ENCODE measurements at regions not wholly inside any gene's neighbourhood (a gene's known extent, or its start where the extent isn't known, plus 50 kb on each side); places are given as distances from the start of the nearest gene placed in this dataset.

DNA sequence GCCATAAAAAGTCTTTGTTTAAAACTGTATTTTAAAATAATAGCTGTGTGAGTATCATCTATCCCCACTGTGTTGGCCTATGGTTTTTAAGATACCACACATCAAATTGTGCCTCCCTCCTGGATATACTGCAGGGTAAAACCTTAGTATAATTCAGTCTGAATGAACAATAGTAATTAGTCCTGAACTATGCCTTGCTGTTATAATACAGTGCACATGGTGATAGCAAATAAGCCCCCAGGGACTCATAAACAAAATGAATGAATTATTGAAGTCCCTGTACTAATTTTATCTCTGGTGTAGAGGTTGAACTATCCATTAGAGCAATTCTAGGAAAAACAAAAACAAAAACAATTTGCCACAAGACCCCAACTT lies 142.7 kb upstream of the ADAMTSL1 start (continued):
- TF ChIP-seq, protein P1, sequence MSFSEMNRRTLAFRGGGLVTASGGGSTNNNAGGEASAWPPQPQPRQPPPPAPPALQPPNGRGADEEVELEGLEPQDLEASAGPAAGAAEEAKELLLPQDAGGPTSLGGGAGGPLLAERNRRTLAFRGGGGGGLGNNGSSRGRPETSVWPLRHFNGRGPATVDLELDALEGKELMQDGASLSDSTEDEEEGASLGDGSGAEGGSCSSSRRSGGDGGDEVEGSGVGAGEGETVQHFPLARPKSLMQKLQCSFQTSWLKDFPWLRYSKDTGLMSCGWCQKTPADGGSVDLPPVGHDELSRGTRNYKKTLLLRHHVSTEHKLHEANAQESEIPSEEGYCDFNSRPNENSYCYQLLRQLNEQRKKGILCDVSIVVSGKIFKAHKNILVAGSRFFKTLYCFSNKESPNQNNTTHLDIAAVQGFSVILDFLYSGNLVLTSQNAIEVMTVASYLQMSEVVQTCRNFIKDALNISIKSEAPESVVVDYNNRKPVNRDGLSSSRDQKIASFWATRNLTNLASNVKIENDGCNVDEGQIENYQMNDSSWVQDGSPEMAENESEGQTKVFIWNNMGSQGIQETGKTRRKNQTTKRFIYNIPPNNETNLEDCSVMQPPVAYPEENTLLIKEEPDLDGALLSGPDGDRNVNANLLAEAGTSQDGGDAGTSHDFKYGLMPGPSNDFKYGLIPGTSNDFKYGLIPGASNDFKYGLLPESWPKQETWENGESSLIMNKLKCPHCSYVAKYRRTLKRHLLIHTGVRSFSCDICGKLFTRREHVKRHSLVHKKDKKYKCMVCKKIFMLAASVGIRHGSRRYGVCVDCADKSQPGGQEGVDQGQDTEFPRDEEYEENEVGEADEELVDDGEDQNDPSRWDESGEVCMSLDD (CRISPR knock-in tag; IDR thresholded peaks at IDR 0.05; ENCODE audit: borderline replicate concordance), result no peak
- TF ChIP-seq ZNF891 (CRISPR knock-in tag; IDR thresholded peaks at IDR 0.05), result no peak
- no peak for TF ChIP-seq HIVEP1 (CRISPR knock-in tag; IDR thresholded peaks at IDR 0.05)
- TF ChIP-seq ARNTL (CRISPR knock-in tag; IDR thresholded peaks at IDR 0.05), result no peak
- no peak for TF ChIP-seq ZNF598 (CRISPR knock-in tag; IDR thresholded peaks at IDR 0.05; ENCODE audit: borderline replicate concordance)
- TF ChIP-seq TBX2 (CRISPR knock-in tag; IDR thresholded peaks at IDR 0.05; ENCODE audit: borderline replicate concordance), result no peak

DNA sequence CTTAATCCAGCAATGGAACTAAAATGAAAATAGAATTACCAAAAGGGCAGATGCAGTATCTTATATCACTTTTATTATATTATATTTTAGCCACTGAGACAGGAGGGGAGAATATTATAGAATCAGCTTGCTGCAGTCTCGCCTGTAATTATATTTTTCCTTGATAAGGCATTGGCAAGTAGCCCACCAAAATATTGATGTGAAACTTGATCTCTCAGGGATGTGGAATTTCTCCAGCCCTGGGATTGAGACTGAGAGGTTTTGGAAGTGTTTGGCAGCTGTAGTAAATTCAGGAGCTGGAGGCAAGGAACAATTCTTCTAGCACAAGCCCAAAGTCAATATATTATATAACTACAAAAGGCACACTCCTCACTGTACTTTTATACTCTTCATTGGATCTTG lies 142.1 kb upstream of the ADAMTSL1 start:
- BruUV-seq (replicated peaks), result no TSS peak
- Histone ChIP-seq H2AFZ (ENCODE audit: low read length) (no peak overlapping the region), H3K79me2 (ENCODE audit: insufficient read depth, low read length) (no peaks in the 10 kb centered on the region), H3K27me3 (ENCODE audit: control insufficient read depth in 1 of 2, insufficient read depth in 2 of 2, low read length in 2 of 2) (no peaks in the 10 kb centered on the region), H3K4me2 (ENCODE audit: low read depth, low read length) (no peak overlapping the region), H3K36me3 (replicated peaks in 1 of 2; ENCODE audit: control insufficient read depth in 1 of 2, insufficient read depth in 2 of 2, low read length in 2 of 2) (no peaks in the 10 kb centered on the region), H3K9ac (ENCODE audit: insufficient read depth, low read depth, low read length) (no peak overlapping the region), H3K4me1 (ENCODE audit: insufficient read depth, low read length) (no peaks in the 10 kb centered on the region), H4K20me1 (ENCODE audit: insufficient read depth, low read length) (no peaks in the 10 kb centered on the region), H3K9me3 (ENCODE audit: low read length) (no peaks in the 10 kb centered on the region), H3K27ac (ENCODE audit: extremely low read length, insufficient read depth, low read length) (no peak overlapping the region), H3K4me3 (replicated peaks in 1 of 3; ENCODE audit: insufficient read depth in 1 of 3, low read depth in 2 of 3, low read length in 3 of 3) (no peak overlapping the region)
- no peak for FAIRE-seq
- 6% methylated on average over 1 of the region's 1 CpG for WGBS (ENCODE audit: low lambda C conversion rate)
- intact Hi-C loops (cut with micrococcal nuclease; ENCODE audit: unreplicated experiment) (no loop called here), in situ Hi-C loops (cut with HindIII; ENCODE audit: extremely low pct_ligation_motif_present, low pct_unique_long_range_greater_than_20kb) (no loop called here)
- ChIA-PET CTCF (ENCODE audit: low intra/inter-chr PET ratio, low total read pairs) (no interaction called here), POLR2A (no interaction called here)
- no peak for DNase-seq (ENCODE audit: low spot score)
- no peak for ATAC-seq
- no peak for TF ChIP-seq CENPX (CRISPR knock-in tag; IDR thresholded peaks at IDR 0.05)
- TF ChIP-seq FOXO1 (CRISPR knock-in tag; IDR thresholded peaks at IDR 0.05), result no peak
- TF ChIP-seq, protein P2, sequence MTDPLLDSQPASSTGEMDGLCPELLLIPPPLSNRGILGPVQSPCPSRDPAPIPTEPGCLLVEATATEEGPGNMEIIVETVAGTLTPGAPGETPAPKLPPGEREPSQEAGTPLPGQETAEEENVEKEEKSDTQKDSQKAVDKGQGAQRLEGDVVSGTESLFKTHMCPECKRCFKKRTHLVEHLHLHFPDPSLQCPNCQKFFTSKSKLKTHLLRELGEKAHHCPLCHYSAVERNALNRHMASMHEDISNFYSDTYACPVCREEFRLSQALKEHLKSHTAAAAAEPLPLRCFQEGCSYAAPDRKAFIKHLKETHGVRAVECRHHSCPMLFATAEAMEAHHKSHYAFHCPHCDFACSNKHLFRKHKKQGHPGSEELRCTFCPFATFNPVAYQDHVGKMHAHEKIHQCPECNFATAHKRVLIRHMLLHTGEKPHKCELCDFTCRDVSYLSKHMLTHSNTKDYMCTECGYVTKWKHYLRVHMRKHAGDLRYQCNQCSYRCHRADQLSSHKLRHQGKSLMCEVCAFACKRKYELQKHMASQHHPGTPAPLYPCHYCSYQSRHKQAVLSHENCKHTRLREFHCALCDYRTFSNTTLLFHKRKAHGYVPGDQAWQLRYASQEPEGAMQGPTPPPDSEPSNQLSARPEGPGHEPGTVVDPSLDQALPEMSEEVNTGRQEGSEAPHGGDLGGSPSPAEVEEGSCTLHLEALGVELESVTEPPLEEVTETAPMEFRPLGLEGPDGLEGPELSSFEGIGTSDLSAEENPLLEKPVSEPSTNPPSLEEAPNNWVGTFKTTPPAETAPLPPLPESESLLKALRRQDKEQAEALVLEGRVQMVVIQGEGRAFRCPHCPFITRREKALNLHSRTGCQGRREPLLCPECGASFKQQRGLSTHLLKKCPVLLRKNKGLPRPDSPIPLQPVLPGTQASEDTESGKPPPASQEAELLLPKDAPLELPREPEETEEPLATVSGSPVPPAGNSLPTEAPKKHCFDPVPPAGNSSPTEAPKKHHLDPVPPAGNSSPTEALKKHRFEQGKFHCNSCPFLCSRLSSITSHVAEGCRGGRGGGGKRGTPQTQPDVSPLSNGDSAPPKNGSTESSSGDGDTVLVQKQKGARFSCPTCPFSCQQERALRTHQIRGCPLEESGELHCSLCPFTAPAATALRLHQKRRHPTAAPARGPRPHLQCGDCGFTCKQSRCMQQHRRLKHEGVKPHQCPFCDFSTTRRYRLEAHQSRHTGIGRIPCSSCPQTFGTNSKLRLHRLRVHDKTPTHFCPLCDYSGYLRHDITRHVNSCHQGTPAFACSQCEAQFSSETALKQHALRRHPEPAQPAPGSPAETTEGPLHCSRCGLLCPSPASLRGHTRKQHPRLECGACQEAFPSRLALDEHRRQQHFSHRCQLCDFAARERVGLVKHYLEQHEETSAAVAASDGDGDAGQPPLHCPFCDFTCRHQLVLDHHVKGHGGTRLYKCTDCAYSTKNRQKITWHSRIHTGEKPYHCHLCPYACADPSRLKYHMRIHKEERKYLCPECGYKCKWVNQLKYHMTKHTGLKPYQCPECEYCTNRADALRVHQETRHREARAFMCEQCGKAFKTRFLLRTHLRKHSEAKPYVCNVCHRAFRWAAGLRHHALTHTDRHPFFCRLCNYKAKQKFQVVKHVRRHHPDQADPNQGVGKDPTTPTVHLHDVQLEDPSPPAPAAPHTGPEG (CRISPR knock-in tag; IDR thresholded peaks at IDR 0.05), result no peak
- no peak for TF ChIP-seq DNMT1 (CRISPR knock-in tag; IDR thresholded peaks at IDR 0.05)
- TF ChIP-seq PRPF4 (IDR thresholded peaks at IDR 0.05; ENCODE audit: low read depth, low read length, poor library complexity, severe bottlenecking), result no peak
- TF ChIP-seq, protein P3, sequence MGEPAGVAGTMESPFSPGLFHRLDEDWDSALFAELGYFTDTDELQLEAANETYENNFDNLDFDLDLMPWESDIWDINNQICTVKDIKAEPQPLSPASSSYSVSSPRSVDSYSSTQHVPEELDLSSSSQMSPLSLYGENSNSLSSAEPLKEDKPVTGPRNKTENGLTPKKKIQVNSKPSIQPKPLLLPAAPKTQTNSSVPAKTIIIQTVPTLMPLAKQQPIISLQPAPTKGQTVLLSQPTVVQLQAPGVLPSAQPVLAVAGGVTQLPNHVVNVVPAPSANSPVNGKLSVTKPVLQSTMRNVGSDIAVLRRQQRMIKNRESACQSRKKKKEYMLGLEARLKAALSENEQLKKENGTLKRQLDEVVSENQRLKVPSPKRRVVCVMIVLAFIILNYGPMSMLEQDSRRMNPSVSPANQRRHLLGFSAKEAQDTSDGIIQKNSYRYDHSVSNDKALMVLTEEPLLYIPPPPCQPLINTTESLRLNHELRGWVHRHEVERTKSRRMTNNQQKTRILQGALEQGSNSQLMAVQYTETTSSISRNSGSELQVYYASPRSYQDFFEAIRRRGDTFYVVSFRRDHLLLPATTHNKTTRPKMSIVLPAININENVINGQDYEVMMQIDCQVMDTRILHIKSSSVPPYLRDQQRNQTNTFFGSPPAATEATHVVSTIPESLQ (CRISPR knock-in tag; conservative IDR thresholded peaks at IDR 0.05), result no peak
- TF ChIP-seq ZNF792 (CRISPR knock-in tag; IDR thresholded peaks at IDR 0.05), result no peak
- TF ChIP-seq IRX3 (CRISPR knock-in tag; IDR thresholded peaks at IDR 0.05; ENCODE audit: borderline replicate concordance, low read depth), result no peak
- no peak for TF ChIP-seq ZFP37 (CRISPR knock-in tag; IDR thresholded peaks at IDR 0.05; ENCODE audit: borderline replicate concordance)

All from HepG2 (cell line).